HG02943 (cell line): ENCODE measurements at regions not wholly inside any gene's neighbourhood (a gene's known extent, or its start where the extent isn't known, plus 50 kb on each side); places are given as distances from the start of the nearest gene placed in this dataset.
"Not testable (repeated sequence)": the region's sequence is repeated elsewhere in the genome, so short reads cannot be mapped to it uniquely, and the experiment has no call there.

ENCODE experiments used
- ATAC-seq: cut with Tn5 transposase; IDR thresholded peaks from one replicate; pipeline ENCODE4 v1.9.1; 2021; ENCODE audit warnings: mild to moderate bottlenecking, low read depth, moderate library complexity; ENCODE audit not compliant: unreplicated experiment

- not testable (repeated sequence) for ATAC-seq
Measured at GRCh38 chr2:87452193-87452592, 295.7 kb upstream of the PLGLB2 start.

- ATAC-seq = not testable (repeated sequence)
Measured at GRCh38 chr2:87452861-87453260, 295.0 kb upstream of the PLGLB2 start.

- ATAC-seq = not testable (repeated sequence)
Measured at GRCh38 chr2:87453965-87454364, 293.9 kb upstream of the PLGLB2 start.

GRCh38 chr2:87454421-87454820, 293.5 kb upstream of the PLGLB2 start:
- ATAC-seq = not testable (repeated sequence)

GRCh38 chr2:87455209-87455853, 292.6 kb upstream of the PLGLB2 start:
- ATAC-seq = peak; percentile 49

- peak; percentile 36 for ATAC-seq
Measured at GRCh38 chr2:87455854-87456249, 292.0 kb upstream of the PLGLB2 start.

GRCh38 chr2:87456477-87457128, 291.3 kb upstream of the PLGLB2 start:
- ATAC-seq = peak; percentile 56

GRCh38 chr2:87457129-87457499, 290.8 kb upstream of the PLGLB2 start:
- ATAC-seq = not testable (repeated sequence)

GRCh38 chr2:87458938-87459337, 288.9 kb upstream of the PLGLB2 start:
- not testable (repeated sequence) for ATAC-seq

- not testable (repeated sequence) for ATAC-seq
Measured at GRCh38 chr2:87460104-87460503, 287.8 kb upstream of the PLGLB2 start.

- not testable (repeated sequence) for ATAC-seq
Measured at GRCh38 chr2:87460662-87461061, 287.2 kb upstream of the PLGLB2 start.

- not testable (repeated sequence) for ATAC-seq
Measured at GRCh38 chr2:87461671-87462070, 286.2 kb upstream of the PLGLB2 start.

- not testable (repeated sequence) for ATAC-seq
Measured at GRCh38 chr2:87464219-87464618, 283.7 kb upstream of the PLGLB2 start.

- ATAC-seq = not testable (repeated sequence)
Measured at GRCh38 chr2:87465730-87466129, 282.2 kb upstream of the PLGLB2 start.

- not testable (repeated sequence) for ATAC-seq
Measured at GRCh38 chr2:87466591-87467120, 281.2 kb upstream of the PLGLB2 start.

- not testable (repeated sequence) for ATAC-seq
Measured at GRCh38 chr2:87468429-87468981, 279.4 kb upstream of the PLGLB2 start.

- not testable (repeated sequence) for ATAC-seq
Measured at GRCh38 chr2:87469180-87470151, 278.4 kb upstream of the PLGLB2 start.

GRCh38 chr2:87470381-87471380, 277.2 kb upstream of the PLGLB2 start:
- not testable (repeated sequence) for ATAC-seq

- ATAC-seq = not testable (repeated sequence)
Measured at GRCh38 chr2:87471478-87471877, 276.4 kb upstream of the PLGLB2 start.
